PC-9 (cell line): ENCODE measurements at regions not wholly inside any gene's neighbourhood (a gene's known extent, or its start where the extent isn't known, plus 50 kb on each side); places are given as distances from the start of the nearest gene placed in this dataset.

Source experiments
- BruUV-seq: library from RNA; stranded (reverse); fragments of 400-500 nt; replicated peaks from 2 replicates; lab custom pipeline; 2021; lab: Mats Ljungman, UMichigan
- CTCF ChIA-PET: fragments of 300-600 bp; sonication (Branson Sonifier 250); formaldehyde crosslinking; loops from one replicate; lab custom pipeline; 2022; ENCODE audit warnings: antibody characterized with exemption; lab: Charles Lee
- POLR2A ChIA-PET: fragments of 300-600 bp; sonication (Branson Sonifier 250); formaldehyde crosslinking; loops from one replicate; lab custom pipeline; 2022; ENCODE audit warnings: antibody characterized with exemption; ENCODE audit not compliant: unreplicated experiment; lab: Charles Lee
- DNase-seq, 2 experiments: peaks; one replicate each; pipeline versions ENCODE4 v3.0.0 to v3.0.0-alpha.2; 2015 to 2022; ENCODE audit warnings: mixed read lengths in 1 of 2
- H2AFZ ChIP-seq: fragments of 200-600 bp; sonication (generic); 2 replicates; pipeline ENCODE4 v1.8.1; 2017; ENCODE audit warnings: antibody characterized with exemption
- H3F3A ChIP-seq: fragments of 200-600 bp; sonication (generic); 2 replicates; pipeline ENCODE4 v1.8.1; 2017; ENCODE audit warnings: antibody characterized with exemption, mild to moderate bottlenecking, low read depth; ENCODE audit not compliant: insufficient read depth
- H3K27ac ChIP-seq: fragments of 200-600 bp; sonication (generic); 2 replicates; pipeline ENCODE4 v1.6.1; 2016; ENCODE audit warnings: mixed run types
- H3K27me3 ChIP-seq: fragments of 200-600 bp; sonication (generic); 2 replicates; pipeline ENCODE4 v1.6.1; 2016; ENCODE audit warnings: low read depth, mixed run types; ENCODE audit not compliant: insufficient read depth
- H3K36me3 ChIP-seq: fragments of 200-600 bp; sonication (generic); 2 replicates; pipeline ENCODE4 v1.6.1; 2016; ENCODE audit warnings: low read depth, mixed run types
- H3K4me1 ChIP-seq: fragments of 200-600 bp; sonication (generic); replicated peaks from 2 replicates; pipeline ENCODE4 v1.6.1; 2016; ENCODE audit warnings: mixed run types; ENCODE audit not compliant: insufficient read depth
- H3K4me2 ChIP-seq: fragments of 200-600 bp; sonication (generic); 2 replicates; pipeline ENCODE4 v1.6.1; 2017; ENCODE audit warnings: mixed run types
- H3K4me3 ChIP-seq: fragments of 200-600 bp; sonication (generic); 2 replicates; pipeline ENCODE4 v1.6.1; 2016; ENCODE audit warnings: mixed run types
- H3K79me2 ChIP-seq: fragments of 200-600 bp; sonication (generic); 2 replicates; pipeline ENCODE4 v1.6.1; 2017; ENCODE audit warnings: low read depth, mixed run types
- H3K9me2 ChIP-seq: fragments of 200-600 bp; sonication (generic); 2 replicates; pipeline ENCODE4 v1.8.1; 2017; ENCODE audit warnings: mild to moderate bottlenecking; ENCODE audit not compliant: insufficient read depth
- H3K9me3 ChIP-seq: fragments of 200-600 bp; sonication (generic); 2 replicates; pipeline ENCODE4 v1.8.1; 2016; ENCODE audit warnings: low read depth; ENCODE audit not compliant: insufficient read depth
- H4K20me1 ChIP-seq: fragments of 200-600 bp; sonication (generic); 2 replicates; pipeline ENCODE4 v1.8.1; 2017; ENCODE audit not compliant: insufficient read depth
- EZH2 ChIP-seq: fragments of 200-600 bp; sonication (generic); IDR thresholded peaks from 2 replicates; pipeline ENCODE4 v1.8.0; 2017; ENCODE audit warnings: antibody characterized with exemption, low read depth
- intact Hi-C: fragments of 100-400 bp; cut with micrococcal nuclease; formaldehyde crosslinking; loops from one replicate; pipeline ENCODE4 v1.10.0; 2022; ENCODE audit not compliant: unreplicated experiment
- TF ChIP-seq, protein P1 (sequence below): fragments of 200-600 bp; sonication (generic); conservative IDR thresholded peaks from 2 replicates; pipeline ENCODE4 v1.6.1; 2017; ENCODE audit warnings: mixed run types, antibody characterized with exemption, mild to moderate bottlenecking, moderate library complexity

DNA sequence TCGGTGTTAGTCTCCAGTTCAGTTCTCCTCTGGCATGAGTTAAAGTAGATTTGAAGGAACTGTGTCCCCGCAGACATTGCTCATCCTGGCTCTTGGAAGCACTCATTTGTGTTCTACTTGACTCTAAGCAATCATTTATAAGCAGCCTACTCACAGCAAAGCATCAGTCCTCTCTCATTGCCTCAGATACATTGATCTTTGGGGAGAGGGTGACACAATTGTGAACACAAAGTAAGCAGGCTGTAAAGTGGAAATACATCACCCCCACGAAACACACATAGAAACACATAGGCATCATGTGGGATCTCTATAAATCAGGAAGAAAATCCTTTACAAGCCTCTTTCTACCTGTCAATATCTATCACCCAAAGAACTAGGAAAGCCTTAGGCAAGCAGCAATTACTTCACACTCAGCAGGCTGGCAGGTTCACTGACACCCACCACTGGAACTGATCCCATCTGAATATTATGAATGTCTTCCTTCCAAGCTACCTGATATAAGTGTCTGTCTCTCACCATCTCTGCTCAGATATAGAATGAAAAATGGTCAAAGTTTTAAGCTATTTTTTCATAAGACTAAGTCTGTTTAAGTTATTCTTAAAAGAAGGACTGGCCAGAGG lies 675.8 kb downstream of the HACE1 start:
- Histone ChIP-seq H3K9me3 (no peaks in the 10 kb centered on the region), H2AFZ (no peak overlapping the region), H3K9me2 (no peaks in the 10 kb centered on the region), H3F3A (no peaks in the 10 kb centered on the region), H4K20me1 (no peaks in the 10 kb centered on the region), H3K4me3 (no peak overlapping the region), H3K27me3 (no peaks in the 10 kb centered on the region), H3K4me2 (no peak overlapping the region), H3K4me1 (peaks cover 9% of the 10 kb centered on the region), H3K36me3 (no peaks in the 10 kb centered on the region), H3K27ac (no peak overlapping the region), H3K79me2 (no peaks in the 10 kb centered on the region)
- no peak for DNase-seq
- intact Hi-C loops: no loop called here
- TF ChIP-seq, protein P1, sequence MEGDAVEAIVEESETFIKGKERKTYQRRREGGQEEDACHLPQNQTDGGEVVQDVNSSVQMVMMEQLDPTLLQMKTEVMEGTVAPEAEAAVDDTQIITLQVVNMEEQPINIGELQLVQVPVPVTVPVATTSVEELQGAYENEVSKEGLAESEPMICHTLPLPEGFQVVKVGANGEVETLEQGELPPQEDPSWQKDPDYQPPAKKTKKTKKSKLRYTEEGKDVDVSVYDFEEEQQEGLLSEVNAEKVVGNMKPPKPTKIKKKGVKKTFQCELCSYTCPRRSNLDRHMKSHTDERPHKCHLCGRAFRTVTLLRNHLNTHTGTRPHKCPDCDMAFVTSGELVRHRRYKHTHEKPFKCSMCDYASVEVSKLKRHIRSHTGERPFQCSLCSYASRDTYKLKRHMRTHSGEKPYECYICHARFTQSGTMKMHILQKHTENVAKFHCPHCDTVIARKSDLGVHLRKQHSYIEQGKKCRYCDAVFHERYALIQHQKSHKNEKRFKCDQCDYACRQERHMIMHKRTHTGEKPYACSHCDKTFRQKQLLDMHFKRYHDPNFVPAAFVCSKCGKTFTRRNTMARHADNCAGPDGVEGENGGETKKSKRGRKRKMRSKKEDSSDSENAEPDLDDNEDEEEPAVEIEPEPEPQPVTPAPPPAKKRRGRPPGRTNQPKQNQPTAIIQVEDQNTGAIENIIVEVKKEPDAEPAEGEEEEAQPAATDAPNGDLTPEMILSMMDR: no peak
- TF ChIP-seq EZH2: no peak
- ChIA-PET POLR2A (no interaction called here), CTCF (no interaction called here)
- no TSS peak for BruUV-seq

DNA sequence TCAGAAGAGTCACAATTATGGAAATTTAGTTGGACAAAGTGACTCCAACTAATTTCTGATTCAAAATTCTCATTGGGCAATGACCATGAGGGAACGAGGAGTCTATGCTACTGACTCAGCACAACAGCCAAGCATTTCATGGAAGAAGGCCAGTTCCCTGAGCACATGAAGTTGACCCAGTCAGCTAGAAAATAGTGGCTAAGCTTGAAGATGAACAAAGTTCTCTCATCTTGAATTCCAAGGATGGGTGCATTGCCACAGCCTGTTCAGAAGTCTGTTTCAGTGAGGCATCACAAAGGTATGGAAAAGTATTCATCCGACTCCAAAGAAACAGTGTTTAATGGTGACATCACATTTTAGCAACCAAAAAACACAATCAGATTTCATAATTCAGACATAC lies 676.9 kb downstream of the HACE1 start:
- Histone ChIP-seq H3K4me3 (no peak overlapping the region), H2AFZ (0 out of 2 replicates have a peak overlapping the region, but pooled peaks have one; percentile 35), H3K36me3 (no peaks in the 10 kb centered on the region), H3K27ac (no peak overlapping the region), H3K9me3 (no peaks in the 10 kb centered on the region), H3K4me2 (no peak overlapping the region), H3K27me3 (no peaks in the 10 kb centered on the region), H4K20me1 (no peaks in the 10 kb centered on the region), H3K79me2 (no peaks in the 10 kb centered on the region), H3F3A (no peaks in the 10 kb centered on the region), H3K9me2 (no peaks in the 10 kb centered on the region), H3K4me1 (peaks cover 9% of the 10 kb centered on the region)
- no TSS peak for BruUV-seq
- ChIA-PET POLR2A (no interaction called here), CTCF (no interaction called here)
- DNase-seq: no peak
- intact Hi-C loops: no loop called here
- TF ChIP-seq EZH2: no peak
- TF ChIP-seq, protein P1: no peak

DNA sequence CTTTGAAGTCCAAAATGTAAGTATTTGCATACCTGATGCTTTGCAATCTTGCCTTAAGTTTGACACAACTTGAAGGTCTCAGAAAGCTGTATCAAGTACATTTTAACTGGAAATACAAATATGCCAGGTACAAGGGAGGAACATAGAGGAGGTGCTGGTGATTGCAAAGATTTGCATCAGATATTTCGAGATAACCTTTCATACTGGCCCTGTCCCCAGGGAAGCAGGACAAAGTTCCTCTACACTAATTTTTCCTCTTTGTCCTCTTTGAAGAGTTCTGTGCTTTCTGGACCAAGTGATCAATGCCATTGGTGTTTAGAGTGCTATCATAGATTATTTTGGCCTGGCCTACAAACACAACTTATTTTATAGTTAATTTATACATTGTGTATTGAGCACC lies 686.1 kb downstream of the HACE1 start:
- H2AFZ ChIP-seq: no peak overlapping the region
- no peak overlapping the region for H3K4me3 ChIP-seq
- CTCF ChIA-PET: no interaction called here
- no peaks in the 10 kb centered on the region for H3K9me3 ChIP-seq
- H3K4me1 ChIP-seq: no peaks in the 10 kb centered on the region
- H3K9me2 ChIP-seq: no peaks in the 10 kb centered on the region
- no peaks in the 10 kb centered on the region for H3F3A ChIP-seq
- POLR2A ChIA-PET: no interaction called here
- no peak overlapping the region for H3K4me2 ChIP-seq
- no peak for DNase-seq
- intact Hi-C loops: no loop called here
- TF ChIP-seq, protein P1: no peak
- TF ChIP-seq EZH2: no peak
- H3K27ac ChIP-seq: no peak overlapping the region
- H3K36me3 ChIP-seq: no peaks in the 10 kb centered on the region
- BruUV-seq: no TSS peak
- H4K20me1 ChIP-seq: no peaks in the 10 kb centered on the region
- no peaks in the 10 kb centered on the region for H3K79me2 ChIP-seq
- H3K27me3 ChIP-seq: no peaks in the 10 kb centered on the region
